HCT116 (cell line): ENCODE measurements at regions not wholly inside any gene's neighbourhood (a gene's known extent, or its start where the extent isn't known, plus 50 kb on each side); places are given as distances from the start of the nearest gene placed in this dataset.

ENCODE experiments used
- ATAC-seq: fragments of 200-7000 bp; cut with Tn5 transposase; 2 replicates; pipeline ENCODE4 v1.9.1; 2020; ENCODE audit warnings: mild to moderate bottlenecking, moderate library complexity
- BruUV-seq: library from RNA; stranded (reverse); fragments of 400-500 nt; replicated peaks from 2 replicates; lab custom pipeline; 2021; lab: Mats Ljungman, UMichigan
- CTCF ChIA-PET: fragments of 300-600 bp; sonication (Branson Sonifier 250); formaldehyde crosslinking; loops from one replicate; lab custom pipeline; 2021; ENCODE audit warnings: antibody characterized with exemption; lab: Charles Lee
- POLR2A ChIA-PET: fragments of 300-600, 350-600 bp; sonication (Branson Sonifier 250); formaldehyde crosslinking; loops from one replicate; lab custom pipeline; 2021; ENCODE audit warnings: antibody characterized with exemption; lab: Charles Lee
- RAD21 ChIA-PET, 2 experiments: fragments of 300-600 bp; sonication (Branson Sonifier 250); formaldehyde crosslinking; loops; one replicate each; lab custom pipeline; 2023; ENCODE audit warnings: low total read pairs in 2 of 2; ENCODE audit not compliant: uncharacterized antibody in 2 of 2, unreplicated experiment in 2 of 2, low non-redundant PET in 1 of 2; lab: Charles Lee
- DNase-seq: peaks from one replicate; pipeline ENCODE4 v3.0.0-alpha.2; 2010; ENCODE audit warnings: low read depth, low spot score
- H2AFZ ChIP-seq: fragments of 200-600 bp; shearing (Covaris generic), sonication (generic); 2 replicates; pipeline ENCODE4 v1.6.1; 2017; ENCODE audit warnings: low read depth, mixed run types, mixed read lengths, antibody characterized with exemption, low read length; ENCODE audit not compliant: poor library complexity, severe bottlenecking
- H3K27ac ChIP-seq: 2 replicates; pipeline ENCODE4 v1.5.1; 2012; ENCODE audit warnings: low read depth, low read length
- H3K27me3 ChIP-seq: fragments of 200-600 bp; sonication (generic); 2 replicates; pipeline ENCODE4 v1.6.1; 2016; ENCODE audit warnings: mixed run types, low read length, mixed read lengths; ENCODE audit not compliant: insufficient read depth
- H3K36me3 ChIP-seq, 2 experiments: fragments of 200-500 bp in 1 of 2; fragments of 200-600 bp in 1 of 2; sonication (Bioruptor generic) in 1 of 2; sonication (generic) in 1 of 2; 2 replicates each; pipeline versions ENCODE4 v1.5.1 to v1.6.1; 2014 to 2016; ENCODE audit warnings: low read length in 2 of 2, inconsistent platforms in 1 of 2, mixed read lengths in 1 of 2, mixed run types in 1 of 2; ENCODE audit not compliant: insufficient read depth in 2 of 2, control insufficient read depth in 1 of 2
- H3K4me1 ChIP-seq, 2 experiments: fragments of 200-600 bp in 1 of 2; sonication (generic) in 1 of 2; 2 replicates each; pipeline versions ENCODE4 v1.5.1 to v1.6.1; 2012 to 2017; ENCODE audit warnings: low read length in 2 of 2, inconsistent platforms in 1 of 2, mild to moderate bottlenecking in 1 of 2, mixed read lengths in 1 of 2, mixed run types in 1 of 2, moderate library complexity in 1 of 2; ENCODE audit not compliant: insufficient read depth in 2 of 2, control insufficient read depth in 1 of 2
- H3K4me2 ChIP-seq: fragments of 200-600 bp; sonication (generic); 2 replicates; pipeline ENCODE4 v1.6.1; 2017; ENCODE audit warnings: mixed run types, low read length, mixed read lengths
- H3K4me3 ChIP-seq, 2 experiments: fragments of 200-600 bp in 1 of 2; sonication (generic) in 1 of 2; replicated peaks in 1 of 2; 2 replicates each; pipeline ENCODE4 v1.5.1; 2011 to 2016; ENCODE audit warnings: low read length in 2 of 2, control low read depth in 1 of 2, low read depth in 1 of 2, mild to moderate bottlenecking in 1 of 2, mixed read lengths in 1 of 2, mixed run types in 1 of 2
- H3K79me2 ChIP-seq: fragments of 200-600 bp; sonication (generic); 2 replicates; pipeline ENCODE4 v1.6.1; 2017; ENCODE audit warnings: mild to moderate bottlenecking, mixed run types, low read length, moderate library complexity, mixed read lengths; ENCODE audit not compliant: insufficient read depth
- H3K9ac ChIP-seq: fragments of 200-600 bp; sonication (generic); 2 replicates; pipeline ENCODE4 v1.6.1; 2016; ENCODE audit warnings: low read length, mixed read lengths
- H3K9me2 ChIP-seq: fragments of 200-600 bp; sonication (generic), shearing (Covaris generic); 2 replicates; pipeline ENCODE4 v1.6.1; 2017; ENCODE audit warnings: mixed run types, mild to moderate bottlenecking, moderate library complexity; ENCODE audit not compliant: insufficient read depth
- H3K9me3 ChIP-seq, 2 experiments: fragments of 200-500 bp in 1 of 2; fragments of 200-600 bp in 1 of 2; sonication (Bioruptor generic) in 1 of 2; sonication (generic) in 1 of 2; 2 replicates each; pipeline ENCODE4 v1.6.1; 2014 to 2017; ENCODE audit warnings: low read length in 2 of 2, mixed read lengths in 2 of 2, inconsistent platforms in 1 of 2, low read depth in 1 of 2, mild to moderate bottlenecking in 1 of 2, mixed run types in 1 of 2, moderate library complexity in 1 of 2; ENCODE audit not compliant: control insufficient read depth in 1 of 2, insufficient read depth in 1 of 2
- H4K20me1 ChIP-seq: fragments of 200-600 bp; sonication (generic), shearing (Covaris generic); 2 replicates; pipeline ENCODE4 v1.6.1; 2017; ENCODE audit warnings: mixed run types, mild to moderate bottlenecking, moderate library complexity; ENCODE audit not compliant: insufficient read depth
- CBX3 ChIP-seq: IDR thresholded peaks from 2 replicates; pipeline ENCODE4 v1.6.1; 2012; ENCODE audit warnings: low read depth
- CEBPB ChIP-seq: IDR thresholded peaks from 2 replicates; pipeline ENCODE4 v1.6.1; 2012; ENCODE audit warnings: low read depth
- EGR1 ChIP-seq: IDR thresholded peaks from 2 replicates; pipeline ENCODE4 v1.6.1; 2012; ENCODE audit warnings: low read depth
- ELF1 ChIP-seq: IDR thresholded peaks from 2 replicates; pipeline ENCODE4 v1.6.1; 2012; ENCODE audit warnings: low read depth, borderline replicate concordance
- EZH2phosphoT487 ChIP-seq: fragments of 200-600 bp; IDR thresholded peaks from 2 replicates; pipeline ENCODE4 v1.6.1; 2018; ENCODE audit warnings: antibody characterized with exemption, borderline replicate concordance
- MAX ChIP-seq: IDR thresholded peaks from 2 replicates; pipeline ENCODE4 v1.6.1; 2012
- POLR2A ChIP-seq: IDR thresholded peaks from 2 replicates; pipeline ENCODE4 v1.7.0; 2011; ENCODE audit warnings: borderline replicate concordance; ENCODE audit not compliant: insufficient read depth, insufficient read length; ENCODE audit errors: extremely low read depth
- POLR2AphosphoS5 ChIP-seq: IDR thresholded peaks from 2 replicates; pipeline ENCODE4 v1.6.1; 2011; ENCODE audit warnings: mild to moderate bottlenecking, low read depth, low read length, moderate library complexity
- SIN3A ChIP-seq: IDR thresholded peaks from 2 replicates; pipeline ENCODE4 v1.6.1; 2012; ENCODE audit warnings: low read depth
- TCF7L2 ChIP-seq: IDR thresholded peaks from 2 replicates; pipeline ENCODE4 v1.7.0; 2011; ENCODE audit warnings: borderline replicate concordance, inconsistent platforms; ENCODE audit not compliant: insufficient read depth, insufficient read length; ENCODE audit errors: extremely low read depth
- YY1 ChIP-seq: IDR thresholded peaks from 2 replicates; pipeline ENCODE4 v1.6.1; 2011; ENCODE audit warnings: low read length, low read depth, moderate library complexity, mild to moderate bottlenecking; ENCODE audit not compliant: insufficient replicate concordance; ENCODE audit errors: extremely low read depth
- intact Hi-C: fragments of 100-400 bp; cut with micrococcal nuclease; formaldehyde crosslinking; loops from 2 replicates; pipeline ENCODE4 v1.10.0; 2022

DNA sequence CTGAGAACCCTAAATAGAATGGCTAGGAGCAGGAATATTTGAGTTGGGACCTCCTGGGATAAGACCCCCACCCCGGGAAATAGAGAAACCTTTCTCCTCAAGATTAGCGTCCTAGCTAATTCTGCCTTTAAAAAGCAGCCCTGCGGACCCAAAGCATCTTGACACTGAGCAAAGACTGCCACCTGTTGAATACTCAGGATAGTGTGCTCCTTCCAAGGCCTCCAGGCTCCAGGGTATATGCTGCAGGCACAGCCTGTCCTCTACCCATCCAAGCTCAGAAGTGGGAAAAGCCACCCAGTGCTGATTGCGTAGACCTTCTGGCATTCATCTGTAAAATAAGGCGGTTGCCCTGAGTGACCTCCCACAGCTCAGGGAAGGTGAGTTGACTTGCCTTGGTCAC lies 456.2 kb upstream of the DYNLRB2 start:
- H3K79me2 ChIP-seq, result no peaks in the 10 kb centered on the region
- BruUV-seq, result no TSS peak
- H3K4me2 ChIP-seq, result no peak overlapping the region
- no peak overlapping the region for H3K9ac ChIP-seq
- H3K9me2 ChIP-seq, result no peaks in the 10 kb centered on the region
- no peaks in the 10 kb centered on the region for H4K20me1 ChIP-seq
- intact Hi-C loops, result no loop called here
- H3K9me3 ChIP-seq, result peaks cover 39 to 48% of the 10 kb centered on the region in 2 experiments; a peak in 2 of 4 replicates
- CTCF ChIA-PET, result no interaction called here
- H3K4me3 ChIP-seq, result no peak overlapping the region
- H3K4me1 ChIP-seq, result no peaks in the 10 kb centered on the region
- H3K27ac ChIP-seq, result no peak overlapping the region
- no peak for TF ChIP-seq TCF7L2
- no peak for TF ChIP-seq MAX
- no peak for TF ChIP-seq CEBPB
- POLR2A ChIA-PET, result no interaction called here
- no peaks in the 10 kb centered on the region for H3K27me3 ChIP-seq
- H3K36me3 ChIP-seq, result no peaks in the 10 kb centered on the region
- DNase-seq (no peak), ATAC-seq (no peak)
- H2AFZ ChIP-seq, result no peak overlapping the region
- RAD21 ChIA-PET, result no interaction called here

DNA sequence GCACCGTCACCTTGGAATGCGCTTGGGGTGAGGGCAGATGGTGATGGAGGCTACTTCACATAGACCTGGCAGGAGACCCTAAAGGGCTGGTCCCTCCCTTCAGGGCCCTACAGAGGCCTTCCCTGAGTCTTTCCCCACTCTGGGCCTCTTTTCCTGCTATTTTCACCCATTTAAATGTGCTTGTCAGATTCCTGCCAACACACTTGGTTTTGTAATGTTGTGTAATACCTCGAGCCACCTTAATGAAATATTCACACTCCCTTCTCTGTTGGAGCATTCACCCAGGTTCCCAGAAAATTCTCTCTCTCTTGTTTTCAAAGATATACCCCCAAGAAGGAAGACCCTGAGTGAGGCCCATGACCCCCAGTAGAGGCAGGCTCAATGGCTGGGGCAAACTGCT lies 456.6 kb upstream of the DYNLRB2 start:
- H3K27me3 ChIP-seq, result no peaks in the 10 kb centered on the region
- no peaks in the 10 kb centered on the region for H3K79me2 ChIP-seq
- H3K4me1 ChIP-seq, result no peaks in the 10 kb centered on the region
- intact Hi-C loops, result no loop called here
- CTCF ChIA-PET, result no interaction called here
- DNase-seq (no peak), ATAC-seq (no peak)
- H3K4me3 ChIP-seq, result no peak overlapping the region
- H3K36me3 ChIP-seq, result no peaks in the 10 kb centered on the region
- H3K9me3 ChIP-seq, result peaks cover 39 to 53% of the 10 kb centered on the region in 2 experiments; a peak in 2 of 4 replicates
- no peaks in the 10 kb centered on the region for H3K9me2 ChIP-seq
- BruUV-seq, result no TSS peak
- RAD21 ChIA-PET, result no interaction called here
- H3K9ac ChIP-seq, result no peak overlapping the region
- H2AFZ ChIP-seq, result no peak overlapping the region
- H3K4me2 ChIP-seq, result no peak overlapping the region
- no peak for TF ChIP-seq TCF7L2
- TF ChIP-seq EZH2phosphoT487, result no peak
- TF ChIP-seq SIN3A, result no peak
- TF ChIP-seq EGR1, result no peak
- no peak for TF ChIP-seq MAX
- no peak for TF ChIP-seq POLR2A
- TF ChIP-seq CEBPB, result no peak
- TF ChIP-seq YY1, result no peak
- no peak for TF ChIP-seq ELF1
- TF ChIP-seq CBX3, result no peak
- no peak for TF ChIP-seq POLR2AphosphoS5
- POLR2A ChIA-PET, result no interaction called here
- H4K20me1 ChIP-seq, result no peaks in the 10 kb centered on the region
- no peak overlapping the region for H3K27ac ChIP-seq
